ENCODE measurements at regions not wholly inside any gene's neighbourhood (a gene's known extent, or its start where the extent isn't known, plus 50 kb on each side); places are given as distances from the start of the nearest gene placed in this dataset.
"Not testable (repeated sequence)": the region's sequence is repeated elsewhere in the genome, so short reads cannot be mapped to it uniquely, and the experiment has no call there.

- H3K9me3 Mint-ChIP-seq (ENCODE audit: low read depth) = no peaks in the 10 kb centered on the region
- no peak for DNase-seq (ENCODE audit: low spot score)
- H3K27ac Mint-ChIP-seq (ENCODE audit: unreplicated experiment) = no peak overlapping the region
- H3K36me3 Mint-ChIP-seq (ENCODE audit: low read depth) = peaks cover 2% of the 10 kb centered on the region
- no peak overlapping the region for H3K4me3 Mint-ChIP-seq (ENCODE audit: unreplicated experiment)
- no peak for TF ChIP-seq CTCF (IDR thresholded peaks at IDR 0.05)
- H3K4me1 Mint-ChIP-seq (ENCODE audit: low read depth) = peaks cover 6% of the 10 kb centered on the region
- H3K27me3 Mint-ChIP-seq (ENCODE audit: low read depth) = no peaks in the 10 kb centered on the region
These were observed 91.4 kb downstream of the MTERF1 start for GRCh38 chr7:91789086-91789485.

DNA sequence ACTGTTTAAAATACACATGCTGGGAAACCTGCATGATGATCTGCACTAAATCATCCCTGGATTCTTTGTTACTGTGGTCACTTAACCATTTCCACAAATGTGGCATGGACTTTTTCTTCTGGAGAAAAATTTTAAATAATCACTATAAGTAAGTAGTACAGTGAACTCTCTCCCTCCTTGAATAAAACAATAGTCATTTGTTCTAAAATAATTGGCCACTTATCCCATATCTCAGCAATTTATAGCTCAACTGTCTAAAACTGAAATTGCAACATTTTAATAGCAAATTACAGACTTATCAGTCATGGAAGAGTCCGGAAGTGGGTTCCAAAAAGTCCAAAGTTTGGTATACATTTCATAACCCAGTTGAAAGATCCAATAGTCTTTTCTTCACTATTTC, 90.9 kb downstream of the MTERF1 start:
- Mint-ChIP-seq H3K27ac (ENCODE audit: unreplicated experiment) (no peak overlapping the region), H3K9me3 (ENCODE audit: low read depth) (no peaks in the 10 kb centered on the region), H3K36me3 (ENCODE audit: low read depth) (peaks cover 2% of the 10 kb centered on the region), H3K4me3 (ENCODE audit: unreplicated experiment) (no peak overlapping the region), H3K27me3 (ENCODE audit: low read depth) (no peaks in the 10 kb centered on the region), H3K4me1 (ENCODE audit: low read depth) (peaks cover 2% of the 10 kb centered on the region)
- TF ChIP-seq CTCF (IDR thresholded peaks at IDR 0.05) = no peak
- no peak for DNase-seq (ENCODE audit: low spot score)

DNA sequence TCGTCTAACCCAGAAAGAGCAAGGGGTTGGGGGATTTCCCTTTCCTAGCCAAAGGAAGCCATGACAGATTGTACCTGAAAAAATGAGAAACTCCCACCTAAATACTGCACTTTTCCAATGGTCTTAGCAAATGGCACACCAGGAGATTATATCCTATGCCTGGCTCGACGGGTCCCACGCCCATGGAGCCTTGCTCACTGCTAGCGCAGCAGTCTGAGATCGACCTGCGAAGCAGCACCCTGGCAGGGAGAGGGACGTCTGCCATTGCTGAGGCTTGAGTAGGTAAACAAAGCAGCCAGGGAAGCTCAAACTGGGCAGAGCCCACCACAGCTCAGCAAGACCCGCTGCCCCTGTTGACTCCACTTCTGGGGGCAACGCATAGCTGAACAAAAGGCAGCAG, 89.9 kb downstream of the MTERF1 start:
- not testable (repeated sequence) for H3K9me3 Mint-ChIP-seq (ENCODE audit: low read depth); H3K27ac Mint-ChIP-seq (ENCODE audit: unreplicated experiment); H3K4me3 Mint-ChIP-seq (ENCODE audit: unreplicated experiment); H3K4me1 Mint-ChIP-seq (ENCODE audit: low read depth); H3K36me3 Mint-ChIP-seq (ENCODE audit: low read depth); DNase-seq (ENCODE audit: low spot score); H3K27me3 Mint-ChIP-seq (ENCODE audit: low read depth)

GRCh38 chr7:91796122-91796521, 84.4 kb downstream of the MTERF1 start:
- no peak for TF ChIP-seq CTCF (IDR thresholded peaks at IDR 0.05)
- no peak overlapping the region for H3K4me3 Mint-ChIP-seq (ENCODE audit: unreplicated experiment)
- no peaks in the 10 kb centered on the region for H3K9me3 Mint-ChIP-seq (ENCODE audit: low read depth)
- no peaks in the 10 kb centered on the region for H3K27me3 Mint-ChIP-seq (ENCODE audit: low read depth)
- peaks cover 3% of the 10 kb centered on the region for H3K36me3 Mint-ChIP-seq (ENCODE audit: low read depth)
- H3K27ac Mint-ChIP-seq (ENCODE audit: unreplicated experiment) = no peak overlapping the region
- peaks cover 9% of the 10 kb centered on the region for H3K4me1 Mint-ChIP-seq (ENCODE audit: low read depth)
- DNase-seq (ENCODE audit: low spot score) = no peak

DNA sequence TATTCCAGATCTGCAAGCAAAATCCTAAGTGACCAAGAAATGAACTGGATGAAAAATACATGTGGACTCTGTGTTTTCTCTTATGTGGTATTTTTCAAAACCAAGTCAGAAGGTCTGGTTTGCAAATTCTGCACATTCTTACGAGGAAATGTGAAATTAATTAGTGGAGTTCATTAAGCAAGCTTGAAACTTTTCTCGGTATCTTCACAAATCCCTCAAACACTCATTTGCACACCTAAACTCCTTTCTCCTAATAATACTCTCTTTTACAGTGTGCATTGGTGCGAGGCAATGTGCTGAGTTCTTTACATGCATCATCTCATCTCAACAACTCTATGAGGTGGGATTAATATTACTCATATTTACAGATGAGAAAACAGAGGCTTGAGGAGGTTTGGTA, 82.1 kb downstream of the MTERF1 start:
- TF ChIP-seq CTCF (IDR thresholded peaks at IDR 0.05) = no peak
- Mint-ChIP-seq H3K4me1 (ENCODE audit: low read depth) (peaks cover 9% of the 10 kb centered on the region), H3K4me3 (ENCODE audit: unreplicated experiment) (no peak overlapping the region), H3K9me3 (ENCODE audit: low read depth) (no peaks in the 10 kb centered on the region), H3K27ac (ENCODE audit: unreplicated experiment) (no peak overlapping the region), H3K27me3 (ENCODE audit: low read depth) (no peaks in the 10 kb centered on the region), H3K36me3 (ENCODE audit: low read depth) (peaks cover 3% of the 10 kb centered on the region)
- no peak for DNase-seq (ENCODE audit: low spot score)

DNA sequence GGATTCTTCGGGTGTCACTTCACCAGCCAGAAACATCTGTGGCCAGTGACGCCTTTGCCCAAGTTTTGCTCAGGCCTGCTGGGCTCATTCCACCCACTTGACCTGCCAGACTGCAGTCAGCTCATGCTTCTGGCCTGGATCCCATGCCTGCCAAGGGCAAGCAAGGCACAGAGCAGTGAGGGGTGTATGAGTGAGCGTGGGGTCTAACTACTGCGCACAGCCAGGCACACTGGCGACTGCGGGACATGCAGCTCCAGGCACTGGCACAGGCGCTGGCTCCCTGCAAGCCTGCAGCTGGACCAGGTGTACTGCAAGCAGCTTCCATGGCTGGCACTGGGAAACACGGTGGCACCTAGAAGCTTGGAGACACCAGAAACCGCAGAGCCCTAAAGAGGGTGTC, 80.1 kb downstream of the MTERF1 start:
- H3K27me3 Mint-ChIP-seq (ENCODE audit: low read depth) = no peaks in the 10 kb centered on the region
- H3K27ac Mint-ChIP-seq (ENCODE audit: unreplicated experiment) = no peak overlapping the region
- H3K4me1 Mint-ChIP-seq (ENCODE audit: low read depth) = peaks cover 9% of the 10 kb centered on the region
- H3K36me3 Mint-ChIP-seq (ENCODE audit: low read depth) = no peaks in the 10 kb centered on the region
- no peaks in the 10 kb centered on the region for H3K9me3 Mint-ChIP-seq (ENCODE audit: low read depth)
- H3K4me3 Mint-ChIP-seq (ENCODE audit: unreplicated experiment) = no peak overlapping the region
- no peak for TF ChIP-seq CTCF (IDR thresholded peaks at IDR 0.05)
- DNase-seq (ENCODE audit: low spot score) = peak; percentile 79

All from chondrocyte (in vitro differentiated cells).